ENCODE measurements at regions not wholly inside any gene's neighbourhood (a gene's known extent, or its start where the extent isn't known, plus 50 kb on each side); places are given as distances from the start of the nearest gene placed in this dataset.
A peak's percentile ranks its signal among the peaks of the same experiment; 100 is the strongest.
"Not testable (repeated sequence)": the region's sequence is repeated elsewhere in the genome, so short reads cannot be mapped to it uniquely, and the experiment has no call there.

GRCh38 chr22:22321743-22322611 is 77.4 kb downstream of the VPREB1 start:
- TF ChIP-seq, protein P1, sequence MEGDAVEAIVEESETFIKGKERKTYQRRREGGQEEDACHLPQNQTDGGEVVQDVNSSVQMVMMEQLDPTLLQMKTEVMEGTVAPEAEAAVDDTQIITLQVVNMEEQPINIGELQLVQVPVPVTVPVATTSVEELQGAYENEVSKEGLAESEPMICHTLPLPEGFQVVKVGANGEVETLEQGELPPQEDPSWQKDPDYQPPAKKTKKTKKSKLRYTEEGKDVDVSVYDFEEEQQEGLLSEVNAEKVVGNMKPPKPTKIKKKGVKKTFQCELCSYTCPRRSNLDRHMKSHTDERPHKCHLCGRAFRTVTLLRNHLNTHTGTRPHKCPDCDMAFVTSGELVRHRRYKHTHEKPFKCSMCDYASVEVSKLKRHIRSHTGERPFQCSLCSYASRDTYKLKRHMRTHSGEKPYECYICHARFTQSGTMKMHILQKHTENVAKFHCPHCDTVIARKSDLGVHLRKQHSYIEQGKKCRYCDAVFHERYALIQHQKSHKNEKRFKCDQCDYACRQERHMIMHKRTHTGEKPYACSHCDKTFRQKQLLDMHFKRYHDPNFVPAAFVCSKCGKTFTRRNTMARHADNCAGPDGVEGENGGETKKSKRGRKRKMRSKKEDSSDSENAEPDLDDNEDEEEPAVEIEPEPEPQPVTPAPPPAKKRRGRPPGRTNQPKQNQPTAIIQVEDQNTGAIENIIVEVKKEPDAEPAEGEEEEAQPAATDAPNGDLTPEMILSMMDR (IDR thresholded peaks at IDR 0.05; ENCODE audit: insufficient read depth, low read length, poor library complexity, severe bottlenecking), result peak; percentile 90
- DNase-seq (ENCODE audit: low read depth), result peak; percentile 16
- not testable (repeated sequence) for H3K36me3 ChIP-seq (ENCODE audit: control insufficient read depth, insufficient read depth, low read length); H3K4me3 ChIP-seq (ENCODE audit: low read depth, low read length); H3K27me3 ChIP-seq (ENCODE audit: control insufficient read depth, insufficient read depth, low read length)

DNA sequence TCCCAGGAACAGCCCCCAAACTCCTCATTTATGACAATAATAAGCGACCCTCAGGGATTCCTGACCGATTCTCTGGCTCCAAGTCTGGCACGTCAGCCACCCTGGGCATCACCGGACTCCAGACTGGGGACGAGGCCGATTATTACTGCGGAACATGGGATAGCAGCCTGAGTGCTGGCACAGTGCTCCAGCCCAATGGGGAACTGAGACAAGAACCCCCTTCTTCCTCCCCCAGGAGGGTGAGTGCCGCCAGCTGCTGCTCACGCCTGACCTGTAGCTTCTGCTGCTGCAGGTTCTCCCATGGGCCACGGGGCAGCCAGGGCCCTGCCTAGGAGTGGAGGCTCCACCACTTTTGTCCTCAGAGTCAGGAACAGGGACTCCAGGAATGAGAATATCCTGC is 78.2 kb downstream of the VPREB1 start:
- Histone ChIP-seq H3K4me3 (ENCODE audit: low read depth, low read length) (no peak overlapping the region), H3K36me3 (ENCODE audit: control insufficient read depth, insufficient read depth, low read length) (no peaks in the 10 kb centered on the region), H3K27me3 (ENCODE audit: control insufficient read depth, insufficient read depth, low read length) (peaks cover under 1% of the 10 kb centered on the region)
- no peak for DNase-seq (ENCODE audit: low read depth)
- TF ChIP-seq, protein P1 (IDR thresholded peaks at IDR 0.05; ENCODE audit: insufficient read depth, low read length, poor library complexity, severe bottlenecking), result no peak

DNA sequence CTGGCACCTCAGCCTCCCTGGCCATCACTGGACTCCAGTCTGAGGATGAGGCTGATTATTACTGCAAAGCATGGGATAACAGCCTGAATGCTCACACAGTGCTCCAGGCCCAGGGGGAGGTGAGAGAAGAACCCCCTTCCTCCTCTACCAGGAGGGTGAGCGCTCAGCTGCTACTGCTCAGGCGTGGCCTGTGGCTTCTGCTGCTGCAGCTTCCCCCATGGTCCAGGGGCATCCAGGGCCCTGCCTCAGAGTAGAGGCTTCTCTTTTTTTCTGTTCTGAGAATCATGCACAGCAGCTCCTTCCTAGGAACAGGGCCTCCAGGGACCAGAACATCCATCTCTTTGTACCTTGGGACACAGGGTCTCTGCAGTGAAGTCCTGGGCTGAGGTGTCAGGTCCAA is 83.1 kb downstream of the VPREB1 start:
- no peak for DNase-seq (ENCODE audit: low read depth)
- Histone ChIP-seq H3K36me3 (ENCODE audit: control insufficient read depth, insufficient read depth, low read length) (no peaks in the 10 kb centered on the region), H3K4me3 (ENCODE audit: low read depth, low read length) (no peak overlapping the region), H3K27me3 (ENCODE audit: control insufficient read depth, insufficient read depth, low read length) (peaks cover 2% of the 10 kb centered on the region)
- TF ChIP-seq, protein P1 (IDR thresholded peaks at IDR 0.05; ENCODE audit: insufficient read depth, low read length, poor library complexity, severe bottlenecking), result no peak

DNA sequence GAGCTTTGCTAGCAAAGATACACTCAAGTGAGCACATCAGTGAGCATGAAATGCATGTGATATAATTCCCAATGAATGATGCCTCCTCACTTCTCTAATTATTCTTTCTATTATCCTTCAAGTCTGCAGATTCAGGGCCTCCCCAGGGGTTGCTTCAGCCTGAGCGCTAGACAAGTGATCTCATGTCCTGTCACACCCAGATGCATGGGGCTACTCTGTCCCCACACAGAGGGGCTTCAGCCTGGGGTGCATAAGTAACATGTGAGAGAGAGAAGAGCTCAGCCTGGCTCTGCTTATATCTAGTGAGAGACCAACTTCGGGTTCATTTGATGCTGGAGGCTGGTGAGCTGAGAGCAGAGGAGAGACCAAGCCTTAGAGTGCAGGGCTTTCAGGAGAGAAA is 85.2 kb downstream of the VPREB1 start:
- peaks cover 2% of the 10 kb centered on the region for H3K27me3 ChIP-seq (ENCODE audit: control insufficient read depth, insufficient read depth, low read length)
- H3K36me3 ChIP-seq (ENCODE audit: control insufficient read depth, insufficient read depth, low read length), result no peaks in the 10 kb centered on the region
- no peak for DNase-seq (ENCODE audit: low read depth)
- TF ChIP-seq, protein P1 (IDR thresholded peaks at IDR 0.05; ENCODE audit: insufficient read depth, low read length, poor library complexity, severe bottlenecking), result no peak
- no peak overlapping the region for H3K4me3 ChIP-seq (ENCODE audit: low read depth, low read length)

- not testable (repeated sequence) for H3K27me3 ChIP-seq (ENCODE audit: control insufficient read depth, insufficient read depth, low read length); DNase-seq (ENCODE audit: low read depth); H3K4me3 ChIP-seq (ENCODE audit: low read depth, low read length); H3K36me3 ChIP-seq (ENCODE audit: control insufficient read depth, insufficient read depth, low read length)
Measured at GRCh38 chr22:22335640-22336039, 91.1 kb downstream of the VPREB1 start.

- H3K4me3 ChIP-seq (ENCODE audit: low read depth, low read length); DNase-seq (ENCODE audit: low read depth); H3K36me3 ChIP-seq (ENCODE audit: control insufficient read depth, insufficient read depth, low read length); H3K27me3 ChIP-seq (ENCODE audit: control insufficient read depth, insufficient read depth, low read length): not testable (repeated sequence)
Measured at GRCh38 chr22:22336333-22336732, 91.7 kb downstream of the VPREB1 start.

GRCh38 chr22:22338778-22339177 is 94.2 kb downstream of the VPREB1 start:
- H3K4me3 ChIP-seq (ENCODE audit: low read depth, low read length); DNase-seq (ENCODE audit: low read depth); H3K36me3 ChIP-seq (ENCODE audit: control insufficient read depth, insufficient read depth, low read length); H3K27me3 ChIP-seq (ENCODE audit: control insufficient read depth, insufficient read depth, low read length): not testable (repeated sequence)

Data from kidney epithelial cell (primary cell).